Uterus (tissue), 3 donors: ENCODE measurements at regions not wholly inside any gene's neighbourhood (a gene's known extent, or its start where the extent isn't known, plus 50 kb on each side); places are given as distances from the start of the nearest gene placed in this dataset.

ENCODE experiments used
- DNase-seq, 2 donors: peaks; one replicate each; pipeline ENCODE4 v3.0.0-alpha.2; 2019 to 2020
- H3K27ac ChIP-seq, 2 donors: fragments of 200-600 bp; sonication (generic); 1 replicate in 1 of 2; 2 replicates in 1 of 2; pipeline ENCODE4 v1.5.1; 2016 to 2018
- H3K27me3 ChIP-seq, 2 donors: fragments of 200-600 bp; sonication (generic); one replicate each; pipeline ENCODE4 v1.5.1; 2018 to 2019; ENCODE audit warnings: control low read depth in 1 of 2
- H3K36me3 ChIP-seq, 2 donors: fragments of 200-600 bp; sonication (generic); one replicate each; pipeline ENCODE4 v1.5.1; 2019; ENCODE audit warnings: control low read depth in 1 of 2
- H3K4me1 ChIP-seq, 2 donors: fragments of 200-600 bp; sonication (generic); one replicate each; pipeline ENCODE4 v1.5.1; 2018 to 2019; ENCODE audit warnings: control low read depth in 1 of 2
- H3K4me3 ChIP-seq, 2 donors: fragments of 200-600 bp; sonication (generic); 1 replicate in 1 of 2; 2 replicates in 1 of 2; pipeline ENCODE4 v1.5.1; 2018 to 2019; ENCODE audit warnings: mild to moderate bottlenecking in 1 of 2
- H3K9me3 ChIP-seq, 2 donors: fragments of 200-600 bp; sonication (generic); one replicate each; pipeline ENCODE4 v1.5.1; 2019; ENCODE audit warnings: control low read depth in 1 of 2
- CTCF ChIP-seq, 4 experiments: fragments of 200-600 bp in 2 of 4; fragments of 450-650 bp in 2 of 4; sonication (generic) in 2 of 4; IDR thresholded peaks; one replicate each; pipeline ENCODE4 v1.5.1; 2016 to 2019; ENCODE audit warnings: antibody characterized with exemption in 4 of 4, mild to moderate bottlenecking in 2 of 4, moderate library complexity in 1 of 4
- POLR2A ChIP-seq, 2 donors: fragments of 450-650 bp; IDR thresholded peaks; one replicate each; pipeline ENCODE4 v1.6.1; 2016; ENCODE audit warnings: antibody characterized with exemption in 2 of 2, mild to moderate bottlenecking in 1 of 2, moderate library complexity in 1 of 2
- intact Hi-C: fragments of 100-400 bp; cut with DNase I; formaldehyde crosslinking; loops from one replicate; pipeline ENCODE4 v1.15.1; 2023; ENCODE audit warnings: low total_unique reads
- donor health status: DM: yes; HTN: yes; CAD: no.

GRCh38 chr5:73370095-73370494, 78.5 kb downstream of the FOXD1 start:
- no peaks in the 10 kb centered on the region for H3K4me1 ChIP-seq
- H3K9me3 ChIP-seq = no peaks in the 10 kb centered on the region
- no peaks in the 10 kb centered on the region for H3K36me3 ChIP-seq
- no peak for DNase-seq
- no peak overlapping the region for H3K27ac ChIP-seq
- H3K27me3 ChIP-seq = no peaks in the 10 kb centered on the region
- no peak overlapping the region for H3K4me3 ChIP-seq
- intact Hi-C loops = no loop called here
- no peak for TF ChIP-seq CTCF (IDR thresholded peaks at IDR 0.05)
- no peak for TF ChIP-seq POLR2A (IDR thresholded peaks at IDR 0.05)

GRCh38 chr5:73369278-73369677, 79.3 kb downstream of the FOXD1 start:
- Histone ChIP-seq H3K4me3 (no peak overlapping the region), H3K4me1 (no peaks in the 10 kb centered on the region), H3K27ac (no peak overlapping the region), H3K9me3 (no peaks in the 10 kb centered on the region), H3K27me3 (no peaks in the 10 kb centered on the region), H3K36me3 (no peaks in the 10 kb centered on the region)
- intact Hi-C loops = no loop called here
- DNase-seq = no peak
- no peak for TF ChIP-seq CTCF (IDR thresholded peaks at IDR 0.05)
- no peak for TF ChIP-seq POLR2A (IDR thresholded peaks at IDR 0.05)

GRCh38 chr5:73367650-73368049, 80.9 kb downstream of the FOXD1 start:
- intact Hi-C loops = no loop called here
- H3K9me3 ChIP-seq = no peaks in the 10 kb centered on the region

GRCh38 chr5:73365990-73366667, 82.4 kb downstream of the FOXD1 start:
- no peaks in the 10 kb centered on the region for H3K4me1 ChIP-seq
- DNase-seq = no peak
- no peaks in the 10 kb centered on the region for H3K9me3 ChIP-seq
- H3K27me3 ChIP-seq = no peaks in the 10 kb centered on the region
- TF ChIP-seq CTCF (IDR thresholded peaks at IDR 0.05) = no peak
- no peak for TF ChIP-seq POLR2A (IDR thresholded peaks at IDR 0.05)
- no peaks in the 10 kb centered on the region for H3K36me3 ChIP-seq
- intact Hi-C loops = no loop called here
- H3K4me3 ChIP-seq = no peak overlapping the region
- H3K27ac ChIP-seq = no peak overlapping the region

More at GRCh38 chr5:73367650-73368049, 80.9 kb downstream of the FOXD1 start:
- no peak for TF ChIP-seq POLR2A (IDR thresholded peaks at IDR 0.05)
- TF ChIP-seq CTCF (IDR thresholded peaks at IDR 0.05) = no peak
- H3K27me3 ChIP-seq = no peaks in the 10 kb centered on the region
- H3K4me1 ChIP-seq = no peaks in the 10 kb centered on the region
- no peak overlapping the region for H3K4me3 ChIP-seq
- DNase-seq = no peak
- no peak overlapping the region for H3K27ac ChIP-seq
- no peaks in the 10 kb centered on the region for H3K36me3 ChIP-seq

GRCh38 chr5:73365301-73365853, 83.2 kb downstream of the FOXD1 start:
- no peak for DNase-seq
- H3K27ac ChIP-seq = no peak overlapping the region
- TF ChIP-seq CTCF (IDR thresholded peaks at IDR 0.05) (no peak), POLR2A (IDR thresholded peaks at IDR 0.05) (no peak)
- intact Hi-C loops = no loop called here
- no peaks in the 10 kb centered on the region for H3K9me3 ChIP-seq
- no peaks in the 10 kb centered on the region for H3K4me1 ChIP-seq
- no peak overlapping the region for H3K4me3 ChIP-seq
- H3K27me3 ChIP-seq = no peaks in the 10 kb centered on the region
- H3K36me3 ChIP-seq = no peaks in the 10 kb centered on the region
